HepG2 (cell line): ENCODE measurements at regions not wholly inside any gene's neighbourhood (a gene's known extent, or its start where the extent isn't known, plus 50 kb on each side); places are given as distances from the start of the nearest gene placed in this dataset.

Experiments
- ATAC-seq: fragments of 200-7000 bp; cut with Tn5 transposase; 3 replicates; pipeline ENCODE4 v1.9.1; 2020; ENCODE audit warnings: mild to moderate bottlenecking, moderate library complexity
- BruUV-seq: library from RNA; stranded (reverse); fragments of 400-500 nt; replicated peaks from 2 replicates; lab custom pipeline; 2021; lab: Mats Ljungman, UMichigan
- CTCF ChIA-PET: fragments of 300-600 bp; formaldehyde crosslinking; extraction: SDS; loops from one replicate; lab custom pipeline; 2021; ENCODE audit warnings: low total read pairs, inconsistent platforms, low intra/inter-chr PET ratio; lab: Yijun Ruan, JAX
- POLR2A ChIA-PET: fragments of 350-600 bp; sonication (Branson Sonifier 250); formaldehyde crosslinking; loops from one replicate; lab custom pipeline; 2020; ENCODE audit warnings: antibody characterized with exemption, inconsistent platforms; lab: Yijun Ruan, JAX
- DNase-seq: peaks from one replicate; pipeline ENCODE4 v3.0.0-alpha.2; 2015; ENCODE audit warnings: low spot score
- FAIRE-seq: peaks from 3 replicates; lab custom pipeline; 2011; peaks lifted over from hg19 to GRCh38; lab: Jason Lieb, UNC
- H2AFZ ChIP-seq: one replicate; pipeline ENCODE4 v1.6.1; 2011; ENCODE audit warnings: low read length, inconsistent platforms
- H3K27ac ChIP-seq: fragments of 300-600 bp; 3 replicates; pipeline ENCODE4 v1.8.0; 2011; ENCODE audit warnings: mixed run types, mild to moderate bottlenecking, mixed read lengths, low read length, inconsistent platforms; ENCODE audit not compliant: insufficient read depth; ENCODE audit errors: extremely low read length
- H3K27me3 ChIP-seq, 2 experiments: fragments of 200-600 bp in 1 of 2; 2 replicates in 1 of 2; 3 replicates in 1 of 2; pipeline versions ENCODE4 v1.6.0 to v1.8.0; 2011; ENCODE audit warnings: low read length in 2 of 2, mild to moderate bottlenecking in 2 of 2, moderate library complexity in 2 of 2, inconsistent platforms in 1 of 2; ENCODE audit not compliant: insufficient read depth in 2 of 2, control insufficient read depth in 1 of 2
- H3K36me3 ChIP-seq, 2 experiments: fragments of 200-600 bp in 1 of 2; replicated peaks in 1 of 2; 2 replicates in 1 of 2; 3 replicates in 1 of 2; pipeline versions ENCODE4 v1.5.1 to v1.8.0; 2011; ENCODE audit warnings: low read length in 2 of 2, inconsistent platforms in 1 of 2; ENCODE audit not compliant: insufficient read depth in 2 of 2, control insufficient read depth in 1 of 2
- H3K4me1 ChIP-seq: 2 replicates; pipeline ENCODE4 v1.5.1; 2012; ENCODE audit warnings: low read length, inconsistent platforms; ENCODE audit not compliant: insufficient read depth
- H3K4me2 ChIP-seq: 2 replicates; pipeline ENCODE4 v1.6.0; 2011; ENCODE audit warnings: low read depth, low read length, inconsistent platforms
- H3K4me3 ChIP-seq, 3 experiments: fragments of 200-600 bp in 1 of 3; sonication (generic), shearing (Covaris generic) in 1 of 3; replicated peaks in 1 of 3; 2 replicates each; pipeline ENCODE4 v1.5.1; 2011 to 2016; ENCODE audit warnings: low read length in 3 of 3, inconsistent platforms in 2 of 3, low read depth in 2 of 3, mild to moderate bottlenecking in 2 of 3, control low read depth in 1 of 3, mixed read lengths in 1 of 3; ENCODE audit not compliant: insufficient read depth in 1 of 3
- H3K79me2 ChIP-seq: one replicate; pipeline ENCODE4 v1.6.1; 2011; ENCODE audit warnings: low read length, inconsistent platforms; ENCODE audit not compliant: insufficient read depth
- H3K9ac ChIP-seq: 2 replicates; pipeline ENCODE4 v1.6.0; 2011; ENCODE audit warnings: mild to moderate bottlenecking, low read depth, low read length, inconsistent platforms; ENCODE audit not compliant: insufficient read depth
- H3K9me3 ChIP-seq: 2 replicates; pipeline ENCODE4 v1.5.1; 2012; ENCODE audit warnings: mild to moderate bottlenecking, low read length
- H4K20me1 ChIP-seq: 2 replicates; pipeline ENCODE4 v1.6.0; 2011; ENCODE audit warnings: inconsistent platforms, mild to moderate bottlenecking, low read length, moderate library complexity; ENCODE audit not compliant: insufficient read depth
- BCL6 ChIP-seq: IDR thresholded peaks from 2 replicates; pipeline ENCODE4 v1.6.1; 2016; ENCODE audit warnings: missing genetic modification reagents, missing compliant biosample characterization
- CBFB ChIP-seq: sonication (generic); formaldehyde crosslinking; IDR thresholded peaks from 2 replicates; pipeline ENCODE4 v1.4.0; 2020; ENCODE audit warnings: missing genetic modification reagents
- GATAD2A ChIP-seq: IDR thresholded peaks from 2 replicates; pipeline ENCODE4 v1.6.1; 2016
- HES4 ChIP-seq: sonication (generic); formaldehyde crosslinking; IDR thresholded peaks from 2 replicates; pipeline ENCODE4 v1.9.0; 2021; ENCODE audit warnings: mild to moderate bottlenecking, missing genetic modification reagents, borderline replicate concordance
- HMGA1 ChIP-seq: sonication (generic); formaldehyde crosslinking; conservative IDR thresholded peaks from 2 replicates; pipeline ENCODE4 v1.4.0; 2020; ENCODE audit warnings: missing genetic modification reagents
- HNRNPH1 ChIP-seq: fragments of 200-400 bp; formaldehyde crosslinking; optimal IDR thresholded peaks from 2 replicates; pipeline ENCODE3; 2017; ENCODE audit warnings: mild to moderate bottlenecking, low read depth, low read length
- HOXA3 ChIP-seq: sonication (generic); formaldehyde crosslinking; IDR thresholded peaks from 2 replicates; pipeline ENCODE4 v1.5.0; 2020; ENCODE audit warnings: missing genetic modification reagents
- NFE2 ChIP-seq: sonication (generic); formaldehyde crosslinking; IDR thresholded peaks from 2 replicates; pipeline ENCODE4 v1.4.0; 2020; ENCODE audit warnings: missing genetic modification reagents
- NR2F2 ChIP-seq: IDR thresholded peaks from 2 replicates; pipeline ENCODE4 v1.6.1; 2012; ENCODE audit warnings: low read depth, inconsistent platforms, borderline replicate concordance
- XBP1 ChIP-seq: sonication (generic); formaldehyde crosslinking; IDR thresholded peaks from 2 replicates; pipeline ENCODE4 v1.5.0; 2020; ENCODE audit warnings: missing genetic modification reagents
- ZNF530 ChIP-seq: sonication (generic); formaldehyde crosslinking; IDR thresholded peaks from 2 replicates; pipeline ENCODE4 v1.5.0; 2020; ENCODE audit warnings: low read depth, mild to moderate bottlenecking, missing genetic modification reagents
- WGBS: methylation state at CpG from one replicate; pipeline ENCODE4 v1.1.6; 2017; ENCODE audit warnings: low lambda C conversion rate; 5-methylcytosine and 5-hydroxymethylcytosine counted together
- in situ Hi-C: cut with HindIII; loops from 2 replicates; pipeline ENCODE4 v1.10.0; 2017; ENCODE audit warnings: low pct_unique_long_range_greater_than_20kb; ENCODE audit not compliant: extremely low pct_ligation_motif_present
- intact Hi-C: fragments of 100-400 bp; cut with micrococcal nuclease; formaldehyde crosslinking; loops from one replicate; pipeline ENCODE4 v1.10.0; 2022; ENCODE audit not compliant: unreplicated experiment
- TF ChIP-seq, protein P1 (sequence below): sonication (generic); formaldehyde crosslinking; IDR thresholded peaks from 2 replicates; pipeline ENCODE4 v1.9.0; 2021; ENCODE audit warnings: missing genetic modification reagents, borderline replicate concordance
- TF ChIP-seq, protein P2 (sequence below): sonication (generic); formaldehyde crosslinking; IDR thresholded peaks from 2 replicates; pipeline ENCODE4 v1.4.0; 2020; ENCODE audit warnings: mild to moderate bottlenecking, missing genetic modification reagents
- TF ChIP-seq, protein P3 (sequence below): sonication (generic); formaldehyde crosslinking; conservative IDR thresholded peaks from 2 replicates; pipeline ENCODE4 v1.4.0; 2020; ENCODE audit warnings: mild to moderate bottlenecking, missing genetic modification reagents, moderate library complexity

DNA sequence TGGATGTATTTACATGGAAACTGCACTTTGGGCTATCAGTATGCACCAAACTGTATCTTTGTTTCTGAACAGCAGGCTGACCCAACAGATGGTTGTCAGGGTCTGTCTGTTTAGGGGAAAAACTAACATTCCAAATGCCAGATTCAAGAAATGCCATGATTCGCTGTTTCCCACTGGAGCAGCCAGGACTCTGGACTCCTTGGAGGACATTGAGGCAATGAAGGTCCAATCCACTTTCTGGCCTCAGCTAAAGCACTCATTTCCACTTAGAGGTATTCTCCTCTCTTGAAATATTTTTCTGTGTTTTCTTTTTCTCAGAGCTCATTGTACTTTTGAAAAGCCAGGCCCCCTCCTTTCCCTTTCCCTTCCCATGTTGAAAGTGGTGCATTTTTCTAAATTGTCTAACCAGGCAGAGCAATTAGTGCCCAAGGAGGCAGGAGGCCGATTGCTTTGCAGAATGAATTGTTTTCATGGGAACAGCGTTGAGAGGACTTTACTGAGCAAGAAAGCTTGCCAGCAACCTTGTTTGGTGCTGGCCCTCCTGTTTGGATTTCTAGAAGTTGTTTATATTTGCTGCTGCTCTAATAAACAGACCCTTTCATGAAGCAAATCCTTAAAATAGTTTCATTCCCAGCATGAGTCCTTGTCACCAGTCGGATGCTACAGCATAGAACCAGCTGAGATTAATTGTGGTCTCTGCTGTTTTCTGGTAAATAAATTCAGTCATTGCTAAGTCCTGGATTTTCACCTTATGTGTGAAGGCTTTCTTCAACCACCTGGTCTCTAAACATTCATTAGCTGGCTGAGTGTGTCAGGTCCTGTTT lies 132.8 kb upstream of the TAF11L2 start (continued):
- TF ChIP-seq, protein P1, sequence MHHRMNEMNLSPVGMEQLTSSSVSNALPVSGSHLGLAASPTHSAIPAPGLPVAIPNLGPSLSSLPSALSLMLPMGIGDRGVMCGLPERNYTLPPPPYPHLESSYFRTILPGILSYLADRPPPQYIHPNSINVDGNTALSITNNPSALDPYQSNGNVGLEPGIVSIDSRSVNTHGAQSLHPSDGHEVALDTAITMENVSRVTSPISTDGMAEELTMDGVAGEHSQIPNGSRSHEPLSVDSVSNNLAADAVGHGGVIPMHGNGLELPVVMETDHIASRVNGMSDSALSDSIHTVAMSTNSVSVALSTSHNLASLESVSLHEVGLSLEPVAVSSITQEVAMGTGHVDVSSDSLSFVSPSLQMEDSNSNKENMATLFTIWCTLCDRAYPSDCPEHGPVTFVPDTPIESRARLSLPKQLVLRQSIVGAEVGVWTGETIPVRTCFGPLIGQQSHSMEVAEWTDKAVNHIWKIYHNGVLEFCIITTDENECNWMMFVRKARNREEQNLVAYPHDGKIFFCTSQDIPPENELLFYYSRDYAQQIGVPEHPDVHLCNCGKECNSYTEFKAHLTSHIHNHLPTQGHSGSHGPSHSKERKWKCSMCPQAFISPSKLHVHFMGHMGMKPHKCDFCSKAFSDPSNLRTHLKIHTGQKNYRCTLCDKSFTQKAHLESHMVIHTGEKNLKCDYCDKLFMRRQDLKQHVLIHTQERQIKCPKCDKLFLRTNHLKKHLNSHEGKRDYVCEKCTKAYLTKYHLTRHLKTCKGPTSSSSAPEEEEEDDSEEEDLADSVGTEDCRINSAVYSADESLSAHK, result no peak
- TF ChIP-seq HNRNPH1, result no peak
- TF ChIP-seq HES4 (CRISPR knock-in tag), result no peak
- TF ChIP-seq CBFB (CRISPR knock-in tag), result no peak
- TF ChIP-seq GATAD2A (CRISPR knock-in tag), result no peak
- TF ChIP-seq BCL6 (CRISPR knock-in tag), result no peak
- TF ChIP-seq XBP1 (CRISPR knock-in tag), result no peak
- TF ChIP-seq, protein P2, sequence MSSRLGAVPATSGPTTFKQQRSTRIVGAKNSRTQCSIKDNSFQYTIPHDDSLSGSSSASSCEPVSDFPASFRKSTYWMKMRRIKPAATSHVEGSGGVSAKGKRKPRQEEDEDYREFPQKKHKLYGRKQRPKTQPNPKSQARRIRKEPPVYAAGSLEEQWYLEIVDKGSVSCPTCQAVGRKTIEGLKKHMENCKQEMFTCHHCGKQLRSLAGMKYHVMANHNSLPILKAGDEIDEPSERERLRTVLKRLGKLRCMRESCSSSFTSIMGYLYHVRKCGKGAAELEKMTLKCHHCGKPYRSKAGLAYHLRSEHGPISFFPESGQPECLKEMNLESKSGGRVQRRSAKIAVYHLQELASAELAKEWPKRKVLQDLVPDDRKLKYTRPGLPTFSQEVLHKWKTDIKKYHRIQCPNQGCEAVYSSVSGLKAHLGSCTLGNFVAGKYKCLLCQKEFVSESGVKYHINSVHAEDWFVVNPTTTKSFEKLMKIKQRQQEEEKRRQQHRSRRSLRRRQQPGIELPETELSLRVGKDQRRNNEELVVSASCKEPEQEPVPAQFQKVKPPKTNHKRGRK (CRISPR knock-in tag), result no peak
- TF ChIP-seq ZNF530 (CRISPR knock-in tag), result no peak
- TF ChIP-seq, all 625 proteins: peak for 0

DNA sequence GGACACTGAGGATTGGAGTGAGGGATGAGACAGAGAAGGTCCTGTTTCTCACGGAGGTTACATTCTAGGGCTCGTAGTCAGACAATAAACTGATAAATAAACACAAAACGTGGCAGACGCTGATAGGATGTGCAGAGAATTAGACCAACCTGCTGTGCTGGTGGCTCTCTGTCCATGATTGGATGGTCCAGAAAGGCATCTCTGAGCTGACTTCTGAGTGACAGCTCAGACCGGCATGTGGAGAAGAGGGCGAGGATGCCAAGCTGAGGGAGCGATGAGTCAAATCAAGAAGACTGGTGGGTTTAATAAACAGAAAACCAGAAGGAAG lies 132.3 kb upstream of the TAF11L2 start:
- Histone ChIP-seq H3K9ac (no peak overlapping the region), H3K27ac (no peak overlapping the region), H3K4me2 (no peak overlapping the region), H3K9me3 (no peaks in the 10 kb centered on the region), H3K27me3 (no peaks in the 10 kb centered on the region; a peak in 1 of 5 replicates), H3K79me2 (no peaks in the 10 kb centered on the region), H2AFZ (no peak overlapping the region), H3K36me3 (no peaks in the 10 kb centered on the region), H3K4me3 (no peak overlapping the region), H3K4me1 (no peaks in the 10 kb centered on the region), H4K20me1 (no peaks in the 10 kb centered on the region)
- POLR2A ChIA-PET, result no interaction called here
- in situ Hi-C loops (no loop called here), intact Hi-C loops (no loop called here)
- no peak for FAIRE-seq
- no peak for DNase-seq
- ATAC-seq, result no peak
- BruUV-seq, result no TSS peak
- CTCF ChIA-PET, result no interaction called here
- 32% methylated on average over 7 of the region's 7 CpGs for WGBS
- TF ChIP-seq HMGA1, result no peak
- no peak for TF ChIP-seq HOXA3
- TF ChIP-seq NR2F2, result no peak
- no peak for TF ChIP-seq NFE2 (CRISPR knock-in tag)
- TF ChIP-seq, protein P3, sequence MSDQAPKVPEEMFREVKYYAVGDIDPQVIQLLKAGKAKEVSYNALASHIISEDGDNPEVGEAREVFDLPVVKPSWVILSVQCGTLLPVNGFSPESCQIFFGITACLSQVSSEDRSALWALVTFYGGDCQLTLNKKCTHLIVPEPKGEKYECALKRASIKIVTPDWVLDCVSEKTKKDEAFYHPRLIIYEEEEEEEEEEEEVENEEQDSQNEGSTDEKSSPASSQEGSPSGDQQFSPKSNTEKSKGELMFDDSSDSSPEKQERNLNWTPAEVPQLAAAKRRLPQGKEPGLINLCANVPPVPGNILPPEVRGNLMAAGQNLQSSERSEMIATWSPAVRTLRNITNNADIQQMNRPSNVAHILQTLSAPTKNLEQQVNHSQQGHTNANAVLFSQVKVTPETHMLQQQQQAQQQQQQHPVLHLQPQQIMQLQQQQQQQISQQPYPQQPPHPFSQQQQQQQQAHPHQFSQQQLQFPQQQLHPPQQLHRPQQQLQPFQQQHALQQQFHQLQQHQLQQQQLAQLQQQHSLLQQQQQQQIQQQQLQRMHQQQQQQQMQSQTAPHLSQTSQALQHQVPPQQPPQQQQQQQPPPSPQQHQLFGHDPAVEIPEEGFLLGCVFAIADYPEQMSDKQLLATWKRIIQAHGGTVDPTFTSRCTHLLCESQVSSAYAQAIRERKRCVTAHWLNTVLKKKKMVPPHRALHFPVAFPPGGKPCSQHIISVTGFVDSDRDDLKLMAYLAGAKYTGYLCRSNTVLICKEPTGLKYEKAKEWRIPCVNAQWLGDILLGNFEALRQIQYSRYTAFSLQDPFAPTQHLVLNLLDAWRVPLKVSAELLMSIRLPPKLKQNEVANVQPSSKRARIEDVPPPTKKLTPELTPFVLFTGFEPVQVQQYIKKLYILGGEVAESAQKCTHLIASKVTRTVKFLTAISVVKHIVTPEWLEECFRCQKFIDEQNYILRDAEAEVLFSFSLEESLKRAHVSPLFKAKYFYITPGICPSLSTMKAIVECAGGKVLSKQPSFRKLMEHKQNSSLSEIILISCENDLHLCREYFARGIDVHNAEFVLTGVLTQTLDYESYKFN (CRISPR knock-in tag), result no peak
